Memory B cell (primary cell): ENCODE measurements at regions not wholly inside any gene's neighbourhood (a gene's known extent, or its start where the extent isn't known, plus 50 kb on each side); places are given as distances from the start of the nearest gene placed in this dataset.
"Not testable (repeated sequence)": the region's sequence is repeated elsewhere in the genome, so short reads cannot be mapped to it uniquely, and the experiment has no call there.

ENCODE experiments used
- ATAC-seq: fragments of 150-1000 bp; cut with Tn5 transposase; 2 replicates; pipeline ENCODE4 v1.10.0; 2021; ENCODE audit warnings: low read depth, mild to moderate bottlenecking, moderate library complexity
- DNase-seq, 2 donors: peaks; one replicate each; pipeline ENCODE4 v3.0.0; 2022; ENCODE audit warnings: low spot score in 2 of 2
- H3K27ac Mint-ChIP-seq: one replicate; pipeline ENCODE4 v1.8.0; 2022; ENCODE audit warnings: mild to moderate bottlenecking, moderate library complexity, mixed read lengths
- H3K27me3 Mint-ChIP-seq: one replicate; pipeline ENCODE4 v1.8.0; 2022; ENCODE audit warnings: mixed read lengths
- H3K36me3 Mint-ChIP-seq: one replicate; pipeline ENCODE4 v1.8.0; 2022; ENCODE audit warnings: mild to moderate bottlenecking, mixed read lengths
- H3K4me1 Mint-ChIP-seq: one replicate; pipeline ENCODE4 v1.8.0; 2022; ENCODE audit warnings: mixed read lengths
- H3K4me3 Mint-ChIP-seq: one replicate; pipeline ENCODE4 v1.8.0; 2022; ENCODE audit warnings: mild to moderate bottlenecking, moderate library complexity, mixed read lengths
- H3K9me3 Mint-ChIP-seq: one replicate; pipeline ENCODE4 v1.8.0; 2022; ENCODE audit warnings: mixed read lengths

DNA sequence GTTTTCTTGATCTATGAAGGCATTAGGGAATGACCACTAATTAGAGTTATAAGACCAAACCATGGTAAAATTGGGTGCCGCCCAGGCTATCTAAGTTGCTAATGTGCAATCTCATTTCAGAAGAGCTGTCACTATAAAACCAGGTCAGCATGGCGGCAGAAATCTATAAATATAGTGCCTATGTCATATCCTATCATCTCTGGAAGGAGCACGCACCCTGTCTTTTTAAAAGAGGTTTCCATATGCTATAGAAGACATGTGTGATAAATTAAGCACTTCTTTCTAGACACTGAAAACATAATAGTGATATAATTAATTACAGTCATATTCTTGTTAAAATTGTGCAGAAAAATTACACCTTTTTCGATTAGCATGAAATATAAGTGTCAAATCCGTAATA is 152.0 kb upstream of the MDFIC2 start:
- Mint-ChIP-seq H3K27ac (no peak overlapping the region), H3K36me3 (no peaks in the 10 kb centered on the region), H3K4me3 (no peak overlapping the region), H3K9me3 (peaks cover 11% of the 10 kb centered on the region), H3K4me1 (no peaks in the 10 kb centered on the region), H3K27me3 (peaks cover 3% of the 10 kb centered on the region)
- DNase-seq (no peak), ATAC-seq (no peak)

DNA sequence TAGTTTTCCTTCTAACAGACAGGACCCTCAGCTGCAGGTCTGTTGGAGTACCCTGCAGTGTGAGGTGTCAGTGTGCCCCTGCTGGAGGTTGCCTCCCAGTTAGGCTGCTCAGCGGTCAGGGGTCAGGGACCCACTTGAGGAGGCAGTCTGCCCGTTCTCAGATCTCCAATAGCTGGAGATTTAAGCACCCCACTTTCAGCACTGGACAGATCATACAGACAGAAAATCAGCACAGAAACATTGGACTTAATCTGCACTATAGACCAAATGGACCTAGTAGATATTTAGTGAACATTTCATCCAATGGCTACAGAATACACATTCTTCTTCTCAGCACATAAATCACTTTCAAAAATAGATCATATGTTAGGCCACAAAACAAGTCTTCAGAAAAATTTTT is 137.8 kb upstream of the MDFIC2 start:
- H3K27ac Mint-ChIP-seq, H3K4me3 Mint-ChIP-seq, H3K9me3 Mint-ChIP-seq, DNase-seq, H3K36me3 Mint-ChIP-seq, H3K27me3 Mint-ChIP-seq, H3K4me1 Mint-ChIP-seq, ATAC-seq: not testable (repeated sequence)

DNA sequence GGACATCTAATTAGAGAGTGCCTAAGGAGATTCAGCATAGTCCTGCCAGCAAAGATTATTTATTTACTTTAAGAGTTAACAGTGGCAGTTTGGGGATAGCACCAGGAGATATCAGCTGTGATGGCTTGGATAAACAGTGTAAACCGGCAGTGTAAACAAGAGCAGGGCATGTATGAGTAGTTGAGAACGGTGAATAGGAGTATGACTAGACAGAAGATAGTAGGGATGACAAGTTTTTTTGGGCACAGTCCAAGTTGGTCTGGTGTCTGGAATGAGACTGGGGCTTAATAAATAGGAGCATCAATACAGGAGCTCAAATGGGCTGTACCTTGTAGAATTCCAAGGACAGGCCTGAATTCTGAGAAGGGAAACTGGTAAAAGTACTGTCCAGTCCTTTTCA is 123.0 kb upstream of the MDFIC2 start:
- H3K4me1 Mint-ChIP-seq, DNase-seq, H3K9me3 Mint-ChIP-seq, ATAC-seq, H3K36me3 Mint-ChIP-seq, H3K27ac Mint-ChIP-seq, H3K4me3 Mint-ChIP-seq: not testable (repeated sequence)
- peaks cover 14% of the 10 kb centered on the region for H3K27me3 Mint-ChIP-seq

DNA sequence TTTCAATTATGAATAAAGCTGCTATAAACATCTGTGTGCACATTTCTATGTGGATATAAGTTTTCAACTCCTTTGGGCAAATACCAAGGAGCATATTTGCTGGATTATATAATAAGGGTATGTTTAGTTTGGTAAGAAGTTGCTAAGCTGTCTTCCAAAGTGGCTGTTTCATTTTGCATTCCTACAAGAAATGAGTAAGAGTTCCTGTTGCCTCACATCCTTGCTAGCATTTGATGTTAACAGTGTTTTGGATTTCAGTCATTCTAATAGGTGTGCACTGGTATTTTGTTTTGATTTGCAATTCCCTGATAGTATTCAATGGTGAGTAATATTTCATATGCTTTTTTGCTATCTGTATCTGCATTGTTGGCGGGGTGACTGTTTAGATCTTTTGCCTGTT is 120.7 kb upstream of the MDFIC2 start:
- Mint-ChIP-seq H3K27ac (no peak overlapping the region), H3K4me1 (no peaks in the 10 kb centered on the region), H3K36me3 (no peaks in the 10 kb centered on the region), H3K27me3 (peaks cover 12% of the 10 kb centered on the region), H3K4me3 (no peak overlapping the region), H3K9me3 (no peaks in the 10 kb centered on the region)
- no peak for DNase-seq
- ATAC-seq = no peak

DNA sequence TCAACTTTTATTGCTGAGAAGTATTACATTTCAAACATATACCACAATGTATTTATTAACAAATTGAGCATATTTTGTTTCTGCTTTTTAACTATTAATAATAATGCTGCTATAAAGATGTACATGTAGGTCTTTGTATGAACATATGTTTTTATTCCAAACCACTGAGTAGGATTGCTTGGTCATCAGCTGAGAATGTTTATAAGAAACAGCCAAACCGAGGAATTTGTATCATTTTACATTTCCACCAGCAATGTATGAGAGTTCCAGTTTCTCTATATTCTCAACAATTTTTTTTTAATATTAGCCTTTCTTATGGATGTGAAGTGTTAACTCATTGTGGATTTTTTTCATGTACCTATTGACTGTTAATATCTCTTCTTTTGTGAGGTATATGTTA is 119.5 kb upstream of the MDFIC2 start:
- no peak overlapping the region for H3K4me3 Mint-ChIP-seq
- H3K36me3 Mint-ChIP-seq = no peaks in the 10 kb centered on the region
- H3K4me1 Mint-ChIP-seq = no peaks in the 10 kb centered on the region
- no peaks in the 10 kb centered on the region for H3K9me3 Mint-ChIP-seq
- DNase-seq = no peak
- peaks cover 7% of the 10 kb centered on the region for H3K27me3 Mint-ChIP-seq
- H3K27ac Mint-ChIP-seq = no peak overlapping the region
- ATAC-seq = no peak

DNA sequence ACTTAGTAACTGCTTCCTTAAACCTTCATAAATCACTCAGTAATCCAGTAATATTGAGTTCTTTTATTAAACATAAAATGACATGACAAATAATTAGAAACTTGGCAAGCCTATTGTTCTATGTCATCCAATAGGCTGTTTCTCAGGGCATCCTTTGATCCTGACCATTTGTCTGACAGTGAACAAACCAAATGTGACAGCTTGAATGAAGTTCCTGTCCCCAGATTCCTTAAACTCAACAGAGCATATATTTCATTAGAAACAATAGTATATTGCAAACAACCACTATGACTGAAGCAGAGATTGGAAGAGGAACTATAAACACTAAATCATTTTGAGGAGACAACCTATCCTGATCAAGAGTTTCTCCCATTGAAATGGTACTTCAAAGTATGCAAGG is 113.6 kb upstream of the MDFIC2 start:
- DNase-seq = no peak
- Mint-ChIP-seq H3K27me3 (no peaks in the 10 kb centered on the region), H3K4me1 (no peaks in the 10 kb centered on the region), H3K4me3 (no peak overlapping the region), H3K9me3 (no peaks in the 10 kb centered on the region), H3K27ac (no peak overlapping the region), H3K36me3 (no peaks in the 10 kb centered on the region)
- no peak for ATAC-seq

DNA sequence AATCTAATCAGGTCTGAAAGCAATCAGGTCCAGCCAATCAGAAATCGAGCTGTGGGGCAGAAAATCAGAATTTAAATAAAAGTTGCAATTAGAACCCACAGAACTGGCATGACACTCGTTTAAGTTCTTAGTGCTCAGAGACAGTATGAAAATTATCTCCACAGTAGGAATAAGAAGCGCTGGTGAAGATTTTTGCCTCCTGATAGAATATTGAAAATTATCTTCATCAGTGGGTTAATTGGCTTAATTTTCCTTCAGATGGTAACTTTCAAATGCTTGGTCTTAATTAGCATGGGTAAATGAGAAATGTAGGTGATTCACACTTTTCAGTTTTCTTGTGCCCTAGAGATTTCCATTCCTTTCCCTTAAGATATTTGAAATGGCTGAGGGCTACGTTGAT is 109.1 kb upstream of the MDFIC2 start:
- ATAC-seq = no peak
- no peaks in the 10 kb centered on the region for H3K4me1 Mint-ChIP-seq
- DNase-seq = no peak
- no peak overlapping the region for H3K27ac Mint-ChIP-seq
- no peak overlapping the region for H3K4me3 Mint-ChIP-seq
- H3K27me3 Mint-ChIP-seq = peaks cover 2% of the 10 kb centered on the region
- peaks cover 4% of the 10 kb centered on the region for H3K9me3 Mint-ChIP-seq
- no peaks in the 10 kb centered on the region for H3K36me3 Mint-ChIP-seq

DNA sequence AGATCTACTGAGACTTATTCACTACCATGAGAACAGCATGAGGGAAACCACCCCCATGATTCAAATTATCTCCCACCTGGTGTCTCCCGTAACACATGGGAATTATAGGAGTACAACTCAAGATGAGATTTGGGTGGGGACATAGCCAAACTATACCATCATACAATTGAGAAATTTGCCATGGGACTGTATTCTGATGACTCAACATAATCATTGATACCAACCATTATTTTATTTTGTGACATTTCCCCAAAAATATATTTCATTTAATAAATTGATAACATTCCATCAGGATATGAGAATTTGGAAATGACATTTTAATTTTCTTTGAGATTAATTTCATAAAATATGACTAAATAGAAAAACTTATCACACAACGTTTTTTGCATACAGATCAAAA is 96.6 kb upstream of the MDFIC2 start:
- Mint-ChIP-seq H3K27ac (no peak overlapping the region), H3K4me1 (no peaks in the 10 kb centered on the region), H3K27me3 (no peaks in the 10 kb centered on the region), H3K4me3 (no peak overlapping the region), H3K36me3 (no peaks in the 10 kb centered on the region), H3K9me3 (peaks cover 12% of the 10 kb centered on the region)
- DNase-seq (no peak), ATAC-seq (no peak)

DNA sequence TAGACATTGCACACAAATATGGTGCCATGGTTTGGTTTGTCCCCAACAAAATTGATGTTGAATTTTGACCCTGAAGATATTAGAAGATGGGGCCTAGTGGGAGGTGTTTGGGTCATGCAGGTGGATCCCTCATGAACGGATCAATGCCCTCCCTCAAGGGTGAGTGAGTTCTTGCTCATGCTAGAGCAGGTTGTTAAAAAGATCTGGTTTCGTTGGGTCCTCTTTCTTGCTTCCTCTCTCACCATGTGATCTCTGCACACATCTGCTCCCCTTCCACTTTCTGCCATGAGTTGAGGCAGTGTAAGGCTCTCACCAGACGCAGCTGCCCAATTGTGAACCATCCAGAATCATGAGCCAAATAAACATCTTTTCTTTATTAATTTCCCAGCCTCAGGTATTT is 87.8 kb upstream of the MDFIC2 start:
- ATAC-seq (no peak), DNase-seq (no peak)
- Mint-ChIP-seq H3K9me3 (no peaks in the 10 kb centered on the region), H3K36me3 (no peaks in the 10 kb centered on the region), H3K4me1 (no peaks in the 10 kb centered on the region), H3K4me3 (no peak overlapping the region), H3K27ac (no peak overlapping the region), H3K27me3 (no peaks in the 10 kb centered on the region)

DNA sequence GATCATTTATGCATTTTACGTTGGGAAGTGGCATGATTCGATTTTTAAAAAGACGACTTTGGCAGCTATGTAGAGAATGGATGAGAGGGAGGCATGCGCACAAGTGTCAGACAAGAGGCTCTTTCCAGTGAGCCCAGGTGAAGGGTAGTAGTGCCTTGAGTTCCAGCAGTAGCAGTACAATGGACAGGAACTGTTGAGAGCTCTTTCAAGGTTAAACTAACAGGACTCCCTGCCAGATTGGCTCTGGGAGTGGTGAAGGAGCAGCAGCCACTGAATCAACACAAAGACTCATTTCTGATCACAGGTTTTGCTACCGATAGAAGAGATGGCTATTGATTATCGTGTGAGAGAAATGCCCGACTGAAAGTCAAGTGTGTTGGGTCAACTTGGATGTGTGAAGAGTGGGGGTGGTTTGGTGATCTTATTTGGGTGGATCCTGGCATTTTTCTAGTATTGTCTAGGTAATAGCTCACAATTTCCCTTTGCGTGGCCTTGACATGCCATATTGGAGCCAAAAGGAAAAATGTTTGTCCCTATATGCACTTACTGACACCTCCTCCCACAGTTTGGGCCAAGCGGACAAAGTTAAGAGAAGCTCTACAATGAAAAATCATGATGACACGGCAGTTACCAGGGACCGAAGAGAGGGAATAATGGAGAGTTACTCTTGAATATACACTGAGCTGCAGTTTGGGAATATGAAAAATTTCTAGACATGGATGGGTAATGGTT is 81.6 kb upstream of the MDFIC2 start:
- no peak overlapping the region for H3K27ac Mint-ChIP-seq
- no peak for DNase-seq
- no peaks in the 10 kb centered on the region for H3K4me1 Mint-ChIP-seq
- no peaks in the 10 kb centered on the region for H3K36me3 Mint-ChIP-seq
- peaks cover 9% of the 10 kb centered on the region for H3K9me3 Mint-ChIP-seq
- H3K27me3 Mint-ChIP-seq = no peaks in the 10 kb centered on the region
- no peak for ATAC-seq
- no peak overlapping the region for H3K4me3 Mint-ChIP-seq

DNA sequence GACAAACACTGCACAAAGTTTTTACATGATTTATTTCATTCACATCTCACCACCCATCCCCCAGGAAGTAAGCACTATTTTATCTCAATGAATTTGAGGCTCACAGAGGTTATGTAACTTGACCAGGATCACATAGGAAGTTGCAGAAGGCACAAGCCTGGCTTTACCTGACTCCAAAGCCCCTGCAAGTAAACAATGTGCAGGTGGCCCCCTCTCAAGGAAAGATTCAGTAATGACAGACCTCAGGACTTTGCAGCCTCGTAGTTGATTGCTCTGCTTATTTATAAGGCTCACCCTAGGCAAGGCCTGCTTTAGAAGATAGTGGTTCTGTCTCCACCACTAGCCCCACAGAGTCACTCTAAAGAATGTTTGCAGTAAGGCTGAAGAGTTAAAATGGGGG is 79.8 kb upstream of the MDFIC2 start:
- H3K4me1 Mint-ChIP-seq = no peaks in the 10 kb centered on the region
- H3K4me3 Mint-ChIP-seq = no peak overlapping the region
- DNase-seq = no peak
- H3K9me3 Mint-ChIP-seq = peaks cover 9% of the 10 kb centered on the region
- no peaks in the 10 kb centered on the region for H3K36me3 Mint-ChIP-seq
- ATAC-seq = no peak
- no peak overlapping the region for H3K27ac Mint-ChIP-seq
- no peaks in the 10 kb centered on the region for H3K27me3 Mint-ChIP-seq

DNA sequence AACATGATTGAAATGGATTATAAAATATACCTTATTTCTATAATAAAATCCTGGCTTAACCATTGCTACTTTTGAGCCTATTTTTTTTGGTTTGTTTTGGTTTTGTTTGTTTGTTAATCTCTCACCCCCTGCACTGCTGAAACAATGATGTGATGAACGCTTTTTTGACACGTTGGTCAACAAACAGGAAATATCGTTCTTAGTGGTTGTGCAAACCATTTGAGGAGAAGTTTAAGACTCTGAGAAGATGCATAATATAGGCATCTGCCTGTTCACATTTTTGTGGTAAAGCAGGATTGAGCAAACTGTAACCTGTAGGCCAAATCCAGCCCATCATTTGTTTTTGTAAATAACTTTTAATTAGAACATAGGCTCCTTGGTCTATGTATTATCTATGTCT is 75.5 kb upstream of the MDFIC2 start:
- ATAC-seq = no peak
- Mint-ChIP-seq H3K9me3 (peaks cover 6% of the 10 kb centered on the region), H3K27ac (no peak overlapping the region), H3K27me3 (no peaks in the 10 kb centered on the region), H3K4me3 (no peak overlapping the region), H3K4me1 (no peaks in the 10 kb centered on the region), H3K36me3 (no peaks in the 10 kb centered on the region)
- no peak for DNase-seq

DNA sequence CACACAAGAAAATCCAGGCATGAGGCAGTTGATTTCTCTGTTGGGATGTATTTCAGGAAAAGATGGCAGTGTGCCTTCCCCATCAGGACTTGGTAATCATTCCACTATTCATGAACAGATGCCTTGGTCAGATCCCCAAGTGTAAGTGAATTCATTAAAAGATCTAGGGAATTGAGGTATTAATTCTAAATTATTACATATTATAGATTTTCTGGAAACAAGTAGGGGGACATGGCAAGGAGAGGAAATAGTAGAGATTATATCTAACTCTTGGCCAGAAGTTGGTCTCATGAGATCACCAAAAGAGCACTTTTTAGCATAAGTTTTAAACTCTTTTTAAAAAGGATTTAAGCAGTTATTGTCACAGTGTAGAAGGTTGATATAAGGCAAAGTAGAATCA is 74.4 kb upstream of the MDFIC2 start:
- H3K36me3 Mint-ChIP-seq = no peaks in the 10 kb centered on the region
- no peaks in the 10 kb centered on the region for H3K27me3 Mint-ChIP-seq
- no peak overlapping the region for H3K27ac Mint-ChIP-seq
- H3K4me1 Mint-ChIP-seq = no peaks in the 10 kb centered on the region
- peaks cover 6% of the 10 kb centered on the region for H3K9me3 Mint-ChIP-seq
- ATAC-seq = no peak
- no peak for DNase-seq
- H3K4me3 Mint-ChIP-seq = no peak overlapping the region

DNA sequence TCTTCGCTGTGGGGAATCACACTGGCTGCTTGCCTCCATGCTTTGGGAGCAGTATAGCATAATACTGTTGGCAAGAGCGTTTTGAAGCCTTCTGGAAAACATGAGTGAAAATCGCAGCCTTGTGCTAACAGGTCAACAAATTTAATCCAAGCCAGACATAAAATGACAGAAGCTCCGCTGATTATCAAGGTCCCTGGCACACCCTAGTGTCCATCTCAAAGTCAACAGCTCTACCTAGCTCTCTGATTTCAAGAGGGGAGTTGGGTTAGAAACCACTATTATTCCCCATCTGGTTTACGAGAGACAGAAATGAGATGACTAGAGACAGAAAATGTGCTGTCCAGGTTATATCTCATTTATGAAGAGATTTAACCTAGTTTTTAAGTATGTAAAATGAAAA is 73.6 kb upstream of the MDFIC2 start:
- Mint-ChIP-seq H3K36me3 (no peaks in the 10 kb centered on the region), H3K4me1 (no peaks in the 10 kb centered on the region), H3K4me3 (no peak overlapping the region), H3K27me3 (no peaks in the 10 kb centered on the region), H3K27ac (no peak overlapping the region), H3K9me3 (peaks cover 6% of the 10 kb centered on the region)
- DNase-seq (no peak), ATAC-seq (no peak)

DNA sequence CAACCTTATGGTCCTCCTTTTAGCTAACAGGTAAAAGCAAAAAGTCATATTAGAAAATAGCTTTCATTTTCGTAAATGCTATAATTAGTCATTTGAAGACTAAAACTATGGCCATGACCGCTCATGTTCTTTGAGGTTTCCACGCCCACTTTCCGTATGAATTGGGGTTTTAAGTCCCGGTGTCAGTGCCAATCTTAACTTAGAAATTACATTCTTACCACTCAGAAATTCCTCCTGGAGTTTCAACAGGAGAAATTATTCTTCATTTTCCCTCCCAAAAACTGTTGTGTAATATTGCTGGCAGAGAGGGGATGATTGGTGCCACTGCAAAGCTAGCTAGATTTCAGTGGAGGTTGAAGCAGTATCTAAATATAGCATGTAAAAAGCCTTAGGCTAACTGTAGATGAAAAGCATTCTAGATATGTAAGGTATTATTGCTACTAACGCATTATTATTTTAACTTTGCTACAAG is 71.0 kb upstream of the MDFIC2 start:
- DNase-seq (no peak), ATAC-seq (no peak)
- no peaks in the 10 kb centered on the region for H3K4me1 Mint-ChIP-seq

More for the DNA sequence above, 71.0 kb upstream of the MDFIC2 start:
- Mint-ChIP-seq H3K4me3 (no peak overlapping the region), H3K27ac (no peak overlapping the region), H3K27me3 (no peaks in the 10 kb centered on the region), H3K9me3 (no peaks in the 10 kb centered on the region), H3K36me3 (no peaks in the 10 kb centered on the region)
